Ecto neural progenitor cell (in vitro differentiated cells): ENCODE measurements at regions not wholly inside any gene's neighbourhood (a gene's known extent, or its start where the extent isn't known, plus 50 kb on each side); places are given as distances from the start of the nearest gene placed in this dataset.

Experiments used
- DNase-seq: peaks from one replicate; pipeline ENCODE4 v3.0.0-alpha.2; 2018; ENCODE audit warnings: low spot score

GRCh38 chr11:104830508-104830907, 67.8 kb downstream of the CASP12 start:
- DNase-seq: no peak

GRCh38 chr11:104830080-104830479, 68.2 kb downstream of the CASP12 start:
- DNase-seq: no peak

- DNase-seq: no peak
Observed at GRCh38 chr11:104826772-104827171, 71.5 kb downstream of the CASP12 start.

GRCh38 chr11:104823657-104824056, 74.6 kb downstream of the CASP12 start:
- no peak for DNase-seq

- no peak for DNase-seq
Observed at GRCh38 chr11:104820431-104820830, 77.8 kb downstream of the CASP12 start.

- DNase-seq: no peak
Observed at GRCh38 chr11:104819603-104820002, 78.7 kb downstream of the CASP12 start.

GRCh38 chr11:104819107-104819506, 79.2 kb downstream of the CASP12 start:
- DNase-seq: no peak

- no peak for DNase-seq
Observed at GRCh38 chr11:104817973-104818372, 80.3 kb downstream of the CASP12 start.

GRCh38 chr11:104813532-104813931, 84.7 kb downstream of the CASP12 start:
- no peak for DNase-seq

GRCh38 chr11:104812103-104812788, 86.0 kb downstream of the CASP12 start:
- DNase-seq: no peak

GRCh38 chr11:104803776-104804175, 94.5 kb downstream of the CASP12 start:
- DNase-seq: no peak

GRCh38 chr11:104799251-104799650, 99.0 kb downstream of the CASP12 start:
- no peak for DNase-seq

GRCh38 chr11:104798789-104799188, 99.5 kb downstream of the CASP12 start:
- DNase-seq: no peak

- DNase-seq: no peak
Observed at GRCh38 chr11:104796301-104796700, 102.0 kb downstream of the CASP12 start.

- DNase-seq: no peak
Observed at GRCh38 chr11:104795501-104796213, 102.6 kb downstream of the CASP12 start.

- no peak for DNase-seq
Observed at GRCh38 chr11:104792861-104793260, 105.4 kb downstream of the CASP12 start.

GRCh38 chr11:104791896-104792295, 106.4 kb downstream of the CASP12 start:
- DNase-seq: no peak

- DNase-seq: no peak
Observed at GRCh38 chr11:104784684-104785460, 113.4 kb downstream of the CASP12 start.

- no peak for DNase-seq
Observed at GRCh38 chr11:104783241-104783640, 115.0 kb downstream of the CASP12 start.

- no peak for DNase-seq
Observed at GRCh38 chr11:104782377-104782754, 115.9 kb downstream of the CASP12 start.

- DNase-seq: no peak
Observed at GRCh38 chr11:104781719-104782376, 116.4 kb downstream of the CASP12 start.

- DNase-seq: no peak
Observed at GRCh38 chr11:104781037-104781436, 117.2 kb downstream of the CASP12 start.
